HCT116 (cell line): ENCODE measurements at regions not wholly inside any gene's neighbourhood (a gene's known extent, or its start where the extent isn't known, plus 50 kb on each side); places are given as distances from the start of the nearest gene placed in this dataset.

Experiments used
- ATAC-seq: fragments of 200-7000 bp; cut with Tn5 transposase; 2 replicates; pipeline ENCODE4 v1.9.1; 2020; ENCODE audit warnings: mild to moderate bottlenecking, moderate library complexity
- BruUV-seq: library from RNA; stranded (reverse); fragments of 400-500 nt; replicated peaks from 2 replicates; lab custom pipeline; 2021; lab: Mats Ljungman, UMichigan
- CTCF ChIA-PET: fragments of 300-600 bp; sonication (Branson Sonifier 250); formaldehyde crosslinking; loops from one replicate; lab custom pipeline; 2021; ENCODE audit warnings: antibody characterized with exemption; lab: Charles Lee
- POLR2A ChIA-PET: fragments of 300-600, 350-600 bp; sonication (Branson Sonifier 250); formaldehyde crosslinking; loops from one replicate; lab custom pipeline; 2021; ENCODE audit warnings: antibody characterized with exemption; lab: Charles Lee
- RAD21 ChIA-PET, 2 experiments: fragments of 300-600 bp; sonication (Branson Sonifier 250); formaldehyde crosslinking; loops; one replicate each; lab custom pipeline; 2023; ENCODE audit warnings: low total read pairs in 2 of 2; ENCODE audit not compliant: uncharacterized antibody in 2 of 2, unreplicated experiment in 2 of 2, low non-redundant PET in 1 of 2; lab: Charles Lee
- DNase-seq: peaks from one replicate; pipeline ENCODE4 v3.0.0-alpha.2; 2010; ENCODE audit warnings: low read depth, low spot score
- H2AFZ ChIP-seq: fragments of 200-600 bp; shearing (Covaris generic), sonication (generic); 2 replicates; pipeline ENCODE4 v1.6.1; 2017; ENCODE audit warnings: low read depth, mixed run types, mixed read lengths, antibody characterized with exemption, low read length; ENCODE audit not compliant: poor library complexity, severe bottlenecking
- H3K27ac ChIP-seq: 2 replicates; pipeline ENCODE4 v1.5.1; 2012; ENCODE audit warnings: low read depth, low read length
- H3K27me3 ChIP-seq: fragments of 200-600 bp; sonication (generic); 2 replicates; pipeline ENCODE4 v1.6.1; 2016; ENCODE audit warnings: mixed run types, low read length, mixed read lengths; ENCODE audit not compliant: insufficient read depth
- H3K36me3 ChIP-seq, 2 experiments: fragments of 200-500 bp in 1 of 2; fragments of 200-600 bp in 1 of 2; sonication (Bioruptor generic) in 1 of 2; sonication (generic) in 1 of 2; 2 replicates each; pipeline versions ENCODE4 v1.5.1 to v1.6.1; 2014 to 2016; ENCODE audit warnings: low read length in 2 of 2, inconsistent platforms in 1 of 2, mixed read lengths in 1 of 2, mixed run types in 1 of 2; ENCODE audit not compliant: insufficient read depth in 2 of 2, control insufficient read depth in 1 of 2
- H3K4me1 ChIP-seq, 2 experiments: fragments of 200-600 bp in 1 of 2; sonication (generic) in 1 of 2; 2 replicates each; pipeline versions ENCODE4 v1.5.1 to v1.6.1; 2012 to 2017; ENCODE audit warnings: low read length in 2 of 2, inconsistent platforms in 1 of 2, mild to moderate bottlenecking in 1 of 2, mixed read lengths in 1 of 2, mixed run types in 1 of 2, moderate library complexity in 1 of 2; ENCODE audit not compliant: insufficient read depth in 2 of 2, control insufficient read depth in 1 of 2
- H3K4me2 ChIP-seq: fragments of 200-600 bp; sonication (generic); 2 replicates; pipeline ENCODE4 v1.6.1; 2017; ENCODE audit warnings: mixed run types, low read length, mixed read lengths
- H3K4me3 ChIP-seq, 2 experiments: fragments of 200-600 bp in 1 of 2; sonication (generic) in 1 of 2; replicated peaks in 1 of 2; 2 replicates each; pipeline ENCODE4 v1.5.1; 2011 to 2016; ENCODE audit warnings: low read length in 2 of 2, control low read depth in 1 of 2, low read depth in 1 of 2, mild to moderate bottlenecking in 1 of 2, mixed read lengths in 1 of 2, mixed run types in 1 of 2
- H3K79me2 ChIP-seq: fragments of 200-600 bp; sonication (generic); 2 replicates; pipeline ENCODE4 v1.6.1; 2017; ENCODE audit warnings: mild to moderate bottlenecking, mixed run types, low read length, moderate library complexity, mixed read lengths; ENCODE audit not compliant: insufficient read depth
- H3K9ac ChIP-seq: fragments of 200-600 bp; sonication (generic); 2 replicates; pipeline ENCODE4 v1.6.1; 2016; ENCODE audit warnings: low read length, mixed read lengths
- H3K9me2 ChIP-seq: fragments of 200-600 bp; sonication (generic), shearing (Covaris generic); 2 replicates; pipeline ENCODE4 v1.6.1; 2017; ENCODE audit warnings: mixed run types, mild to moderate bottlenecking, moderate library complexity; ENCODE audit not compliant: insufficient read depth
- H3K9me3 ChIP-seq, 2 experiments: fragments of 200-500 bp in 1 of 2; fragments of 200-600 bp in 1 of 2; sonication (Bioruptor generic) in 1 of 2; sonication (generic) in 1 of 2; 2 replicates each; pipeline ENCODE4 v1.6.1; 2014 to 2017; ENCODE audit warnings: low read length in 2 of 2, mixed read lengths in 2 of 2, inconsistent platforms in 1 of 2, low read depth in 1 of 2, mild to moderate bottlenecking in 1 of 2, mixed run types in 1 of 2, moderate library complexity in 1 of 2; ENCODE audit not compliant: control insufficient read depth in 1 of 2, insufficient read depth in 1 of 2
- H4K20me1 ChIP-seq: fragments of 200-600 bp; sonication (generic), shearing (Covaris generic); 2 replicates; pipeline ENCODE4 v1.6.1; 2017; ENCODE audit warnings: mixed run types, mild to moderate bottlenecking, moderate library complexity; ENCODE audit not compliant: insufficient read depth
- EGR1 ChIP-seq: IDR thresholded peaks from 2 replicates; pipeline ENCODE4 v1.6.1; 2012; ENCODE audit warnings: low read depth
- ELF1 ChIP-seq: IDR thresholded peaks from 2 replicates; pipeline ENCODE4 v1.6.1; 2012; ENCODE audit warnings: low read depth, borderline replicate concordance
- EZH2phosphoT487 ChIP-seq: fragments of 200-600 bp; IDR thresholded peaks from 2 replicates; pipeline ENCODE4 v1.6.1; 2018; ENCODE audit warnings: antibody characterized with exemption, borderline replicate concordance
- FOSL1 ChIP-seq: IDR thresholded peaks from 2 replicates; pipeline ENCODE4 v1.6.1; 2012; ENCODE audit warnings: low read depth
- JUND ChIP-seq: IDR thresholded peaks from 2 replicates; pipeline ENCODE4 v1.6.1; 2012
- POLR2AphosphoS5 ChIP-seq: IDR thresholded peaks from 2 replicates; pipeline ENCODE4 v1.6.1; 2011; ENCODE audit warnings: mild to moderate bottlenecking, low read depth, low read length, moderate library complexity
- RAD21 ChIP-seq: IDR thresholded peaks from 2 replicates; pipeline ENCODE4 v1.6.1; 2012; ENCODE audit warnings: low read depth, mild to moderate bottlenecking
- SP1 ChIP-seq: IDR thresholded peaks from 2 replicates; pipeline ENCODE4 v1.6.1; 2012; ENCODE audit warnings: low read depth
- SRF ChIP-seq: IDR thresholded peaks from 2 replicates; pipeline ENCODE4 v1.6.1; 2012; ENCODE audit warnings: low read depth
- ZNF274 ChIP-seq: fragments of 200-500 bp; sonication (Bioruptor generic); IDR thresholded peaks from 2 replicates; pipeline ENCODE4 v1.6.1; 2014; ENCODE audit warnings: mild to moderate bottlenecking, low read depth, low read length, inconsistent platforms
- intact Hi-C: fragments of 100-400 bp; cut with micrococcal nuclease; formaldehyde crosslinking; loops from 2 replicates; pipeline ENCODE4 v1.10.0; 2022
- TF ChIP-seq, protein P1 (sequence below): IDR thresholded peaks from 2 replicates; pipeline ENCODE4 v1.6.1; 2011; ENCODE audit warnings: mild to moderate bottlenecking, low read length, moderate library complexity; ENCODE audit not compliant: insufficient replicate concordance; ENCODE audit errors: extremely low read depth
- TF ChIP-seq, protein P2 (sequence below), 3 experiments: fragments of 200-600 bp in 1 of 3; sonication (generic) in 1 of 3; IDR thresholded peaks in 2 of 3; conservative IDR thresholded peaks in 1 of 3; 2 replicates each; pipeline ENCODE4 v1.5.1; 2012 to 2017; ENCODE audit warnings: low read depth in 2 of 3, low read length in 2 of 3, antibody characterized with exemption in 1 of 3, borderline replicate concordance in 1 of 3, control low read depth in 1 of 3, mild to moderate bottlenecking in 1 of 3, mixed read lengths in 1 of 3, mixed run types in 1 of 3, moderate library complexity in 1 of 3; ENCODE audit not compliant: insufficient read depth in 1 of 3

DNA sequence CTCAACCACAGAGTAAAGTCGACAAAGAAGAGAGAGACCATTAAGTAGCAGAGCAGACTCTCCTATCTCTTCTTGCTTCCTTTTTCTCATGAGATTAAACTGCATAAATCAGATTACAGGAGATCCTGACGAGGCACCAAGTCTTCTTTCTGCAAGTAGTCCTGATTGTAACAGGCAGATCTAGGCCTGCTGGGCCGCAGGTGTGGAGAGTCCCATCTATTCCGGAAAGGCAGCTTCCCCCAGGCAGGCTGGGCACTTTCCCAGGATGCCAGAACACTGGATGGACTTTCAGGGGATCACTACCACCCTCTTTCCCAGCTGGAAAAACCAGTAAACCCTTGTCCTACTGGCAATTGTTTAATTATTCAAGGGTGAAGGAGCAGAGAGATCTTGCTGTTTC lies 173.0 kb upstream of the CADM1 start:
- DNase-seq (no peak), ATAC-seq (no peak)
- BruUV-seq, result no TSS peak
- no peaks in the 10 kb centered on the region for H3K27me3 ChIP-seq
- intact Hi-C loops, result no loop called here
- H3K79me2 ChIP-seq, result no peaks in the 10 kb centered on the region
- TF ChIP-seq SRF (no peak), ZNF274 (no peak), EGR1 (no peak), SP1 (no peak), RAD21 (no peak), ELF1 (no peak), JUND (no peak), FOSL1 (no peak), EZH2phosphoT487 (no peak), POLR2AphosphoS5 (no peak)
- TF ChIP-seq, protein P1, sequence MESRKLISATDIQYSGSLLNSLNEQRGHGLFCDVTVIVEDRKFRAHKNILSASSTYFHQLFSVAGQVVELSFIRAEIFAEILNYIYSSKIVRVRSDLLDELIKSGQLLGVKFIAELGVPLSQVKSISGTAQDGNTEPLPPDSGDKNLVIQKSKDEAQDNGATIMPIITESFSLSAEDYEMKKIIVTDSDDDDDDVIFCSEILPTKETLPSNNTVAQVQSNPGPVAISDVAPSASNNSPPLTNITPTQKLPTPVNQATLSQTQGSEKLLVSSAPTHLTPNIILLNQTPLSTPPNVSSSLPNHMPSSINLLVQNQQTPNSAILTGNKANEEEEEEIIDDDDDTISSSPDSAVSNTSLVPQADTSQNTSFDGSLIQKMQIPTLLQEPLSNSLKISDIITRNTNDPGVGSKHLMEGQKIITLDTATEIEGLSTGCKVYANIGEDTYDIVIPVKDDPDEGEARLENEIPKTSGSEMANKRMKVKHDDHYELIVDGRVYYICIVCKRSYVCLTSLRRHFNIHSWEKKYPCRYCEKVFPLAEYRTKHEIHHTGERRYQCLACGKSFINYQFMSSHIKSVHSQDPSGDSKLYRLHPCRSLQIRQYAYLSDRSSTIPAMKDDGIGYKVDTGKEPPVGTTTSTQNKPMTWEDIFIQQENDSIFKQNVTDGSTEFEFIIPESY, result no peak
- TF ChIP-seq, protein P2, sequence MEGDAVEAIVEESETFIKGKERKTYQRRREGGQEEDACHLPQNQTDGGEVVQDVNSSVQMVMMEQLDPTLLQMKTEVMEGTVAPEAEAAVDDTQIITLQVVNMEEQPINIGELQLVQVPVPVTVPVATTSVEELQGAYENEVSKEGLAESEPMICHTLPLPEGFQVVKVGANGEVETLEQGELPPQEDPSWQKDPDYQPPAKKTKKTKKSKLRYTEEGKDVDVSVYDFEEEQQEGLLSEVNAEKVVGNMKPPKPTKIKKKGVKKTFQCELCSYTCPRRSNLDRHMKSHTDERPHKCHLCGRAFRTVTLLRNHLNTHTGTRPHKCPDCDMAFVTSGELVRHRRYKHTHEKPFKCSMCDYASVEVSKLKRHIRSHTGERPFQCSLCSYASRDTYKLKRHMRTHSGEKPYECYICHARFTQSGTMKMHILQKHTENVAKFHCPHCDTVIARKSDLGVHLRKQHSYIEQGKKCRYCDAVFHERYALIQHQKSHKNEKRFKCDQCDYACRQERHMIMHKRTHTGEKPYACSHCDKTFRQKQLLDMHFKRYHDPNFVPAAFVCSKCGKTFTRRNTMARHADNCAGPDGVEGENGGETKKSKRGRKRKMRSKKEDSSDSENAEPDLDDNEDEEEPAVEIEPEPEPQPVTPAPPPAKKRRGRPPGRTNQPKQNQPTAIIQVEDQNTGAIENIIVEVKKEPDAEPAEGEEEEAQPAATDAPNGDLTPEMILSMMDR (IDR thresholded peaks at IDR 0.05 in 2 of 3, conservative IDR thresholded peaks at IDR 0.05 in 1 of 3; ENCODE audit: borderline replicate concordance in 1 of 3, insufficient read depth in 1 of 3, low read depth in 2 of 3, low read length in 2 of 3), result no peak
- no peak overlapping the region for H3K4me2 ChIP-seq
- RAD21 ChIA-PET, result no interaction called here
- POLR2A ChIA-PET, result no interaction called here
- no peaks in the 10 kb centered on the region for H3K36me3 ChIP-seq
- no peak overlapping the region for H3K4me3 ChIP-seq
- CTCF ChIA-PET, result no interaction called here
- H3K27ac ChIP-seq, result no peak overlapping the region
- H4K20me1 ChIP-seq, result no peaks in the 10 kb centered on the region
- H2AFZ ChIP-seq, result no peak overlapping the region
- no peaks in the 10 kb centered on the region; a peak in 1 of 4 replicates for H3K9me3 ChIP-seq
- no peaks in the 10 kb centered on the region for H3K4me1 ChIP-seq
- H3K9ac ChIP-seq, result no peak overlapping the region
- no peaks in the 10 kb centered on the region for H3K9me2 ChIP-seq
